ENCODE measurements at regions not wholly inside any gene's neighbourhood (a gene's known extent, or its start where the extent isn't known, plus 50 kb on each side); places are given as distances from the start of the nearest gene placed in this dataset.

GRCh38 chr3:182716114-182716688, 77.1 kb upstream of the ATP11B start:
- no peak for DNase-seq (ENCODE audit: low read depth, low spot score)

GRCh38 chr3:182717216-182717615, 76.1 kb upstream of the ATP11B start:
- DNase-seq (ENCODE audit: low read depth, low spot score): no peak

- no peak for DNase-seq (ENCODE audit: low read depth, low spot score)
These were observed 70.4 kb upstream of the ATP11B start for GRCh38 chr3:182722907-182723306.

- DNase-seq (ENCODE audit: low read depth, low spot score): no peak
These were observed 69.7 kb upstream of the ATP11B start for GRCh38 chr3:182723596-182723995.

- no peak for DNase-seq (ENCODE audit: low read depth, low spot score)
These were observed 67.7 kb upstream of the ATP11B start for GRCh38 chr3:182725372-182726251.

- no peak for DNase-seq (ENCODE audit: low read depth, low spot score)
These were observed 66.8 kb upstream of the ATP11B start for GRCh38 chr3:182726258-182727142.

GRCh38 chr3:182728238-182728637, 65.1 kb upstream of the ATP11B start:
- DNase-seq (ENCODE audit: low read depth, low spot score): no peak

GRCh38 chr3:182729903-182730674, 63.2 kb upstream of the ATP11B start:
- DNase-seq (ENCODE audit: low read depth, low spot score): no peak

GRCh38 chr3:182730675-182731042, 62.6 kb upstream of the ATP11B start:
- DNase-seq (ENCODE audit: low read depth, low spot score): no peak

- DNase-seq (ENCODE audit: low read depth, low spot score): no peak
These were observed 61.5 kb upstream of the ATP11B start for GRCh38 chr3:182731764-182732163.

- DNase-seq (ENCODE audit: low read depth, low spot score): no peak
These were observed 60.9 kb upstream of the ATP11B start for GRCh38 chr3:182732232-182733015.

- DNase-seq (ENCODE audit: low read depth, low spot score): no peak
These were observed 57.6 kb upstream of the ATP11B start for GRCh38 chr3:182735672-182736071.

GRCh38 chr3:182737825-182738224, 55.5 kb upstream of the ATP11B start:
- DNase-seq (ENCODE audit: low read depth, low spot score): no peak

- DNase-seq (ENCODE audit: low read depth, low spot score): no peak
These were observed 54.5 kb upstream of the ATP11B start for GRCh38 chr3:182738583-182739411.

- DNase-seq (ENCODE audit: low read depth, low spot score): no peak
These were observed 53.7 kb upstream of the ATP11B start for GRCh38 chr3:182739619-182740018.

GRCh38 chr3:182740710-182741109, 52.6 kb upstream of the ATP11B start:
- no peak for DNase-seq (ENCODE audit: low read depth, low spot score)

GRCh38 chr3:182741214-182741613, 52.1 kb upstream of the ATP11B start:
- no peak for DNase-seq (ENCODE audit: low read depth, low spot score)

All from iPS DF 19.7 (cell line).